NCI-H82 treated with DMSO at 0.1 percent for 48 hours (cell line): ENCODE measurements at regions not wholly inside any gene's neighbourhood (a gene's known extent, or its start where the extent isn't known, plus 50 kb on each side); places are given as distances from the start of the nearest gene placed in this dataset.

Experiments used
- DNase-seq: peaks from one replicate; lab custom pipeline; 2025; ENCODE audit not compliant: unreplicated experiment; lab: John Stamatoyannopoulos, UW

GRCh38 chr5:174282391-174282790 is 236.9 kb downstream of the NSG2 start:
- DNase-seq = no peak

GRCh38 chr5:174283211-174284005 is 237.9 kb downstream of the NSG2 start:
- DNase-seq = no peak

- no peak for DNase-seq
These were observed 239.4 kb downstream of the NSG2 start for GRCh38 chr5:174284873-174285272.

- no peak for DNase-seq
These were observed 242.3 kb downstream of the NSG2 start for GRCh38 chr5:174287761-174288160.

GRCh38 chr5:174288439-174288838 is 242.9 kb downstream of the NSG2 start:
- no peak for DNase-seq

GRCh38 chr5:174291162-174291561 is 245.7 kb downstream of the NSG2 start:
- no peak for DNase-seq

- DNase-seq = no peak
These were observed 246.8 kb downstream of the NSG2 start for GRCh38 chr5:174292348-174292747.

- no peak for DNase-seq
These were observed 247.5 kb downstream of the NSG2 start for GRCh38 chr5:174293006-174293405.

GRCh38 chr5:174293481-174293880 is 248.0 kb downstream of the NSG2 start:
- no peak for DNase-seq

GRCh38 chr5:174294891-174295620 is 249.6 kb downstream of the NSG2 start:
- no peak for DNase-seq

GRCh38 chr5:174295702-174296436 is 250.4 kb downstream of the NSG2 start:
- no peak for DNase-seq

- no peak for DNase-seq
These were observed 254.8 kb downstream of the NSG2 start for GRCh38 chr5:174300118-174300940.

- no peak for DNase-seq
These were observed 255.6 kb downstream of the NSG2 start for GRCh38 chr5:174300941-174301761.

GRCh38 chr5:174301848-174302625 is 256.5 kb downstream of the NSG2 start:
- no peak for DNase-seq

GRCh38 chr5:174303035-174303434 is 257.5 kb downstream of the NSG2 start:
- DNase-seq = no peak

- peak; percentile 11 for DNase-seq
These were observed 258.0 kb downstream of the NSG2 start for GRCh38 chr5:174303437-174304045.

GRCh38 chr5:174305241-174305681 is 259.8 kb downstream of the NSG2 start:
- no peak for DNase-seq

- no peak for DNase-seq
These were observed 261.0 kb downstream of the NSG2 start for GRCh38 chr5:174306345-174307030.
